ELR (cell line): ENCODE measurements at regions not wholly inside any gene's neighbourhood (a gene's known extent, or its start where the extent isn't known, plus 50 kb on each side); places are given as distances from the start of the nearest gene placed in this dataset.

Experiments used
- DNase-seq: peaks from one replicate; pipeline ENCODE4 v3.0.0-alpha.2; 2015; ENCODE audit warnings: low read depth

GRCh38 chr4:136395212-136395722 lies 1137.0 kb downstream of the PCDH18 start:
- no peak for DNase-seq

GRCh38 chr4:136392576-136392975 lies 1139.7 kb downstream of the PCDH18 start:
- DNase-seq = peak; percentile 68

GRCh38 chr4:136390824-136391223 lies 1141.5 kb downstream of the PCDH18 start:
- DNase-seq = no peak

GRCh38 chr4:136383082-136383481 lies 1149.2 kb downstream of the PCDH18 start:
- peak; percentile 16 for DNase-seq

- DNase-seq = no peak
Observed at GRCh38 chr4:136371231-136371630, 1161.1 kb downstream of the PCDH18 start.

GRCh38 chr4:136369073-136369472 lies 1163.2 kb downstream of the PCDH18 start:
- peak; percentile 66 for DNase-seq

- no peak for DNase-seq
Observed at GRCh38 chr4:136357556-136357955, 1174.7 kb downstream of the PCDH18 start.

- DNase-seq = no peak
Observed at GRCh38 chr4:136355970-136356369, 1176.3 kb downstream of the PCDH18 start.

GRCh38 chr4:136343340-136343739 lies 1189.0 kb downstream of the PCDH18 start:
- DNase-seq = no peak

- no peak for DNase-seq
Observed at GRCh38 chr4:136342666-136343065, 1189.6 kb downstream of the PCDH18 start.

- no peak for DNase-seq
Observed at GRCh38 chr4:136337216-136337615, 1195.1 kb downstream of the PCDH18 start.

GRCh38 chr4:136336479-136336878 lies 1195.8 kb downstream of the PCDH18 start:
- no peak for DNase-seq

GRCh38 chr4:136329042-136329662 lies 1203.1 kb downstream of the PCDH18 start:
- DNase-seq = peak; percentile 36

GRCh38 chr4:136328131-136328530 lies 1204.2 kb downstream of the PCDH18 start:
- DNase-seq = no peak

- DNase-seq = no peak
Observed at GRCh38 chr4:136320465-136320813, 1211.9 kb downstream of the PCDH18 start.

GRCh38 chr4:136319789-136320464 lies 1212.4 kb downstream of the PCDH18 start:
- DNase-seq = peak; percentile 89

GRCh38 chr4:136316961-136317360 lies 1215.3 kb downstream of the PCDH18 start:
- DNase-seq = no peak

GRCh38 chr4:136314686-136315085 lies 1217.6 kb downstream of the PCDH18 start:
- DNase-seq = no peak

- DNase-seq = no peak
Observed at GRCh38 chr4:136311774-136312173, 1220.5 kb downstream of the PCDH18 start.

GRCh38 chr4:136307765-136308164 lies 1224.5 kb downstream of the PCDH18 start:
- DNase-seq = no peak

GRCh38 chr4:136306361-136306760 lies 1225.9 kb downstream of the PCDH18 start:
- no peak for DNase-seq

- DNase-seq = no peak
Observed at GRCh38 chr4:136302566-136302965, 1229.7 kb downstream of the PCDH18 start.

- no peak for DNase-seq
Observed at GRCh38 chr4:136301749-136302495, 1230.4 kb downstream of the PCDH18 start.
